ENCODE measurements at regions not wholly inside any gene's neighbourhood (a gene's known extent, or its start where the extent isn't known, plus 50 kb on each side); places are given as distances from the start of the nearest gene placed in this dataset.

- TF ChIP-seq, protein P1, sequence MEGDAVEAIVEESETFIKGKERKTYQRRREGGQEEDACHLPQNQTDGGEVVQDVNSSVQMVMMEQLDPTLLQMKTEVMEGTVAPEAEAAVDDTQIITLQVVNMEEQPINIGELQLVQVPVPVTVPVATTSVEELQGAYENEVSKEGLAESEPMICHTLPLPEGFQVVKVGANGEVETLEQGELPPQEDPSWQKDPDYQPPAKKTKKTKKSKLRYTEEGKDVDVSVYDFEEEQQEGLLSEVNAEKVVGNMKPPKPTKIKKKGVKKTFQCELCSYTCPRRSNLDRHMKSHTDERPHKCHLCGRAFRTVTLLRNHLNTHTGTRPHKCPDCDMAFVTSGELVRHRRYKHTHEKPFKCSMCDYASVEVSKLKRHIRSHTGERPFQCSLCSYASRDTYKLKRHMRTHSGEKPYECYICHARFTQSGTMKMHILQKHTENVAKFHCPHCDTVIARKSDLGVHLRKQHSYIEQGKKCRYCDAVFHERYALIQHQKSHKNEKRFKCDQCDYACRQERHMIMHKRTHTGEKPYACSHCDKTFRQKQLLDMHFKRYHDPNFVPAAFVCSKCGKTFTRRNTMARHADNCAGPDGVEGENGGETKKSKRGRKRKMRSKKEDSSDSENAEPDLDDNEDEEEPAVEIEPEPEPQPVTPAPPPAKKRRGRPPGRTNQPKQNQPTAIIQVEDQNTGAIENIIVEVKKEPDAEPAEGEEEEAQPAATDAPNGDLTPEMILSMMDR (IDR thresholded peaks at IDR 0.05) = no peak
- no peak for TF ChIP-seq POLR2A (IDR thresholded peaks at IDR 0.05)
Observed at GRCh38 chr2:95719473-95720060, 127.8 kb downstream of the TRIM43 start.
